AG10803 (cell line): ENCODE measurements at regions not wholly inside any gene's neighbourhood (a gene's known extent, or its start where the extent isn't known, plus 50 kb on each side); places are given as distances from the start of the nearest gene placed in this dataset.

ENCODE experiments used
- DNase-seq: peaks from one replicate; pipeline ENCODE4 v3.0.0; 2010; ENCODE audit warnings: low read depth
- H3K4me3 ChIP-seq: 2 replicates; pipeline ENCODE4 v1.5.1; 2011; ENCODE audit warnings: mild to moderate bottlenecking, low read length, control low read depth
- TF ChIP-seq, protein P1 (sequence below): conservative IDR thresholded peaks from 2 replicates; pipeline ENCODE4 v1.5.1; 2011; ENCODE audit warnings: mild to moderate bottlenecking, low read length, control low read depth, inconsistent platforms

DNA sequence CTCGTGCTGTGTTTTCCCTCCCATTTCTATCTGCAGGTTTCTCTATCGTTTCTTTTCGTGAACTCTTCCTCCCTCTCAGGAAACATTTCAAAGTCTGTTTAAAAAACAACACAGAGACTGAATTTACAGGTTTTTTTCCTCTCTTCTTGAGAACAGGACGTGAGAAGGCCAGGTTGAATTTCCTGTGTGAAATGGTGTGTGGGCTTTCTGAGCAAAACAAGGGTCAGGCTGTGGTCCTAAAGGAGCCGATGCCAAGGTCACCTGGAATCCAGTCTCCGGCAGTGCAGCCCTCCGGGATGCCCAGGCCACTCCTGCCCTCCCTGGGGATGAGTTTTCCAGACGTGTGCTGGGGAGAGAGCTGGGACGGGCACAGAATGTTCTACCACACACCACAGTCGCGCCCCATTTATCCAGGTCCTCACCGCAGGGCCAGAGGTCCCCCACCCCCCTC is 62.7 kb upstream of the RUNX3 start:
- H3K4me3 ChIP-seq, result no peak overlapping the region
- DNase-seq, result no peak
- TF ChIP-seq, protein P1, sequence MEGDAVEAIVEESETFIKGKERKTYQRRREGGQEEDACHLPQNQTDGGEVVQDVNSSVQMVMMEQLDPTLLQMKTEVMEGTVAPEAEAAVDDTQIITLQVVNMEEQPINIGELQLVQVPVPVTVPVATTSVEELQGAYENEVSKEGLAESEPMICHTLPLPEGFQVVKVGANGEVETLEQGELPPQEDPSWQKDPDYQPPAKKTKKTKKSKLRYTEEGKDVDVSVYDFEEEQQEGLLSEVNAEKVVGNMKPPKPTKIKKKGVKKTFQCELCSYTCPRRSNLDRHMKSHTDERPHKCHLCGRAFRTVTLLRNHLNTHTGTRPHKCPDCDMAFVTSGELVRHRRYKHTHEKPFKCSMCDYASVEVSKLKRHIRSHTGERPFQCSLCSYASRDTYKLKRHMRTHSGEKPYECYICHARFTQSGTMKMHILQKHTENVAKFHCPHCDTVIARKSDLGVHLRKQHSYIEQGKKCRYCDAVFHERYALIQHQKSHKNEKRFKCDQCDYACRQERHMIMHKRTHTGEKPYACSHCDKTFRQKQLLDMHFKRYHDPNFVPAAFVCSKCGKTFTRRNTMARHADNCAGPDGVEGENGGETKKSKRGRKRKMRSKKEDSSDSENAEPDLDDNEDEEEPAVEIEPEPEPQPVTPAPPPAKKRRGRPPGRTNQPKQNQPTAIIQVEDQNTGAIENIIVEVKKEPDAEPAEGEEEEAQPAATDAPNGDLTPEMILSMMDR, result no peak

DNA sequence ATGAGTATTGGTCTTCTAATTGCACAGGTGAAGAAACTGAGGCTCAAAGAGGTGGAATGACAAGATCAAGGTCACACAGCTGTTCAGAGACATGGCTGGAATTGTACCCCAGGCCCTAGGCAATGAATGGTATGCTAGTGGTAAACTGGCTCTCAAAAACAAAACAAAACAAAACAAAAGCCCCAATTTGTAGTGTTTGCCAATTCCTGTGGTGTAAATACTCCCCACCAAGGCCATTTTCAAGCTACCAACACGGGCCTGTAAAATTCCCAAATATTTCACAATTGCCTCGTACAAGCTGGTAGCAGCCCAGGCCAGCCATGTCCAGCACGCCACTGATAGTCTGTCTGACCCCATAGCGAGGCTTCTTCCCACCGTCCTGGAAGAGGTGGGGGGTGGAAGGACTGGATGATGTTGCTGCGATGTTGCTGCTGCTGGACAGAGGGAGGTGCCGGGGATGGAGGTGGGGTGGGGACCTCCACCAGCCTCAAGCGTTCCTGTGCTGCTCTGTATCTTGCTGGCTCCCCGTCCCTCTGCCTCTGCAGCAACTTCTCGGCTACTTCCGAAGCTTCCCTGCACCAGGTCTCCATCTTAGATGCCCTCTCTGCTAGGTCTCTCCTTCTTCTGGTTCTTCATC is 62.2 kb upstream of the RUNX3 start:
- TF ChIP-seq, protein P1, result no peak
- H3K4me3 ChIP-seq, result no peak overlapping the region
- no peak for DNase-seq

DNA sequence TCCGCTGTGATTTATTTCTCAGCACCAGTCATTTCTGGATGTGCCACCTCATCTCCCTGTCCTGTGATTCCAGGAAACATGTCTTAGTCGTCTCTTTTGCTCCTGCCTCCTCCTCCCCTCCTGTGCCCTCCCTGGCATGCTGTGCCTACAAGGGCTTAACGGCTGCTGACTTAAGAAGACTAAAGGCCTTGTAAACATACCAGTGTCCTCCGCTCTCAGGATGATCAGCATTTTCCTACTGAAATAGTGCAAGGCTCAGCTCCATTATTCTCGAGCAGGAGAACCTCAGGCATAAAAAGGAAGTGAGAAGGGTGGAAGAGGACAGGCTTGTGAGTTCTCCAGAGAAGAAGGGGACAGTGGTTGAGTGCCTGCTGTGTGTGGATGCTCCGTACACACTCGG is 61.6 kb upstream of the RUNX3 start:
- DNase-seq, result no peak
- H3K4me3 ChIP-seq, result no peak overlapping the region
- TF ChIP-seq, protein P1, result no peak

DNA sequence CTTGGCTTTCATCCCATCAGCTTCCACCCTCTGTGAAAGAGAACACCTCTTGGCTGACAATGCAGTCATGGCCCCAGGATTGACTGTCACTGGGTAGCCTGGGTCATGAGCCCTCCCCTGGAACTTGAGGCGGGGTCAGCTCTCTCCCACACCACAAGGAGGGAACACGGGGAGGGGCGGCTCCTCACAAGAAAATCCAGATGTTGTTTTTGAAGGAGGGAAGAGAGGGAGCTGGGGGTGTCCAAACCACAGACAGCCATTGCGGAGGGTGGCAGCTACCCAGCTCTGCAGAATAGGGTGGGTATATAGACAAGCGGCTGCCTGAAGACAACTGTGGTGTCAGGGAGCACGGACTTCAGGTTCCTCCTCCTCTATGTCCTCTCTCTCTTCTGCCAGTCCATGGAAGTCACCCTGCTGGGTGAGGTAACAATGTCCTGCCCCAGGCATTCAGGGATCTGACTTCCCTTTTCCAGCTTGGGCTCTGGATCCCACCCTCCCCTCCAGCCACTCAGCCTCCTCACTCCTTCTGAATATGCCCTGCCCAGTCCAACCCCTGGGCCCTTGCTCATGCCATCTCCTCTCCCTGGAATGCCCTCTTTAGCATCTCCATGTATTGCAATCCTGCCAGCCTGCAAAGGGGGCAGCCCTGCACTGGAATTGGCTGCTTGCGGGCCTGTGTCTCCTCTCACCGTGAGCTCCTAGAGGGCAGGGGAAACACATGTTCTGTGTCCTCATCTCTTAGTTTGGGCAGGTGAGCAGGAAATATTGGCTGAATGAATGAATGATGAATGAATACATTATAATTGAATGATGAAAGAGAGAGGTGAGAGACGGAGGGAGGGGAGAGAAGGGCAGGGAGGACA is 60.9 kb upstream of the RUNX3 start:
- no peak for DNase-seq
- TF ChIP-seq, protein P1, result no peak
- no peak overlapping the region for H3K4me3 ChIP-seq

DNA sequence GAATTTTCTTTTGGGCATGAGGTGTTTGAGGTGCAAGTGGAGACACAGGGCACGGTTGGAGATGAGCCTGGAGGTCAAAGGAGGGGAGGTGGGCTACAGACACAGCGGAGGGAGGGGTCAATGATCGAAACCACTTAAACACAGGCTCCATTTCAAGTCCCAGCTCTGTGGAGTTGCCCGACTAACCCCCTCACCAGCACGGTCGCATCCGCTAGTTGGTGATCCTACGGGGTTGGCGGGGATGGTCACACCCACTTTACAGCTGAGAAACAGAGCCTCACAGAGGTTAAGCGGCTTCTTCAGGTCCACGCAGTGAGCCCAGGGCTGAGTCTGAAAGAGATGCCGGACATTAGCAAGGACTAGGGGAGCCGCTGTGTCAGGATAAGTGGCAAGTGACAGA is 60.1 kb upstream of the RUNX3 start:
- TF ChIP-seq, protein P1, result no peak
- DNase-seq, result no peak
- no peak overlapping the region for H3K4me3 ChIP-seq

DNA sequence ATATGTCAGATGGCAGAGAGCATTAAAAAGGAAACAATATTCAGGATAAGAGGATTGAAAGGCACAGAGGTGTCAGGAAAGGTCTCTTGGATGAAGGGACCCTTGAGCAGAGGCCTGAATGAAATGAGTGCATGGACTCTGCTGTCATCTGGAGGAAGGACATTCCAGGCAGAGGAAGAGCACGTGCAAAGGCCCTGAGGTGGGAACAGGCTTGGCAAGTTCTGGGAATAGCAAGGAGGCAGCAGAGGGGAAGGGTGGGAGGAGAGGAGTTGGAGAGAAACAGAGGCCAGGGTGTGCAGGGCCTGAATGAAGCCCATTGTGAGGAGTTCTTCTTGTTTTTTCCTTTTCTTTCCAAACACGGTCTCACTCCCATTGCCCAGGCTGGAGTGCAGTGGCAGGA is 59.0 kb upstream of the RUNX3 start:
- TF ChIP-seq, protein P1, result no peak
- H3K4me3 ChIP-seq, result no peak overlapping the region
- DNase-seq, result no peak

DNA sequence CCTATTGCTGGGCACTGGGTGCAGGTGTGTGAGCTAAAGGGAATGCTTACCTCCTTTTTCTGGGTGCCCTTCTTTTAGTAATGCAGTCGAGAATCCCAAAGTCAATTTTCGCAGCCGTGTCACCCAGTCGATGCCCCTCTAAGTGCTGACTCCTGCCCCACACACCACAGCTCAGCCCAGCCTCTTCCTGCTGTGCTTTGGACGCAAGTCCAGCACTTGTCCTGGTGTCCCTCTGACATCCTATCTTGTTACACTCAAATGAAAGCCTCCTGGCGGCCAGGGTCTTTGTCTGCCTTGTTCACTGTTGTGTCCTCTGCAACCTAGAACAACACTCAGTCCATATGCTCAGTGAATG is 58.5 kb upstream of the RUNX3 start:
- DNase-seq, result no peak
- TF ChIP-seq, protein P1, result no peak
- no peak overlapping the region for H3K4me3 ChIP-seq
